DOHH2 (cell line): ENCODE measurements at regions not wholly inside any gene's neighbourhood (a gene's known extent, or its start where the extent isn't known, plus 50 kb on each side); places are given as distances from the start of the nearest gene placed in this dataset.

Experiments used
- H3F3A ChIP-seq: fragments of 200-600 bp; sonication (generic), shearing (Covaris generic); 2 replicates; pipeline ENCODE4 v1.6.0; 2016; ENCODE audit warnings: antibody characterized with exemption, mild to moderate bottlenecking; ENCODE audit not compliant: control insufficient read depth, insufficient read depth
- H3K27ac ChIP-seq: fragments of 200-600 bp; sonication (generic); 2 replicates; pipeline ENCODE4 v1.5.1; 2014; ENCODE audit warnings: low read depth, mild to moderate bottlenecking, low read length, moderate library complexity
- H3K27me3 ChIP-seq: fragments of 200-600 bp; sonication (generic); 2 replicates; pipeline ENCODE4 v1.6.1; 2014; ENCODE audit warnings: mild to moderate bottlenecking, low read length, mixed read lengths; ENCODE audit not compliant: control insufficient read depth
- H3K36me3 ChIP-seq: fragments of 200-600 bp; sonication (generic); 2 replicates; pipeline ENCODE4 v1.6.1; 2014; ENCODE audit warnings: mild to moderate bottlenecking, low read length, moderate library complexity, mixed read lengths; ENCODE audit not compliant: control insufficient read depth
- H3K4me1 ChIP-seq: fragments of 200-600 bp; sonication (generic); 2 replicates; pipeline ENCODE4 v1.6.1; 2014; ENCODE audit warnings: mild to moderate bottlenecking, low read length, mixed read lengths; ENCODE audit not compliant: control insufficient read depth
- H3K4me2 ChIP-seq: fragments of 200-600 bp; sonication (generic); 2 replicates; pipeline ENCODE4 v1.6.0; 2014; ENCODE audit warnings: mild to moderate bottlenecking, low read length, moderate library complexity
- H3K4me3 ChIP-seq: fragments of 200-600 bp; sonication (generic); 2 replicates; pipeline ENCODE4 v1.5.1; 2014; ENCODE audit warnings: mild to moderate bottlenecking, low read length, mixed read lengths
- H3K79me2 ChIP-seq: fragments of 200-600 bp; sonication (generic); 2 replicates; pipeline ENCODE4 v1.6.1; 2014; ENCODE audit warnings: mild to moderate bottlenecking, low read length, mixed read lengths; ENCODE audit not compliant: control insufficient read depth
- H3K9me2 ChIP-seq: fragments of 200-600 bp; sonication (generic); replicated peaks from 2 replicates; pipeline ENCODE4 v1.6.1; 2014; ENCODE audit warnings: mild to moderate bottlenecking, low read length, mixed read lengths; ENCODE audit not compliant: control insufficient read depth
- H3K9me3 ChIP-seq: fragments of 200-600 bp; sonication (generic); 2 replicates; pipeline ENCODE4 v1.6.1; 2014; ENCODE audit warnings: antibody characterized with exemption, low read length, mixed read lengths; ENCODE audit not compliant: control insufficient read depth, insufficient read depth
- H4K20me1 ChIP-seq: fragments of 200-600 bp; sonication (generic); 2 replicates; pipeline ENCODE4 v1.6.0; 2014; ENCODE audit warnings: low read depth, mild to moderate bottlenecking, antibody characterized with exemption, low read length, moderate library complexity; ENCODE audit not compliant: control insufficient read depth, insufficient read depth
- CTCF ChIP-seq: fragments of 200-600 bp; sonication (generic); IDR thresholded peaks from one replicate; pipeline ENCODE4 v1.5.1; 2014; ENCODE audit warnings: antibody characterized with exemption, mild to moderate bottlenecking, low read depth, low read length; ENCODE audit not compliant: poor library complexity, severe bottlenecking
- EZH2phosphoT487 ChIP-seq: fragments of 200-600 bp; sonication (generic); IDR thresholded peaks from 2 replicates; pipeline ENCODE4 v1.6.1; 2017; ENCODE audit warnings: borderline replicate concordance, mild to moderate bottlenecking, antibody characterized with exemption, low read length, moderate library complexity, mixed read lengths

GRCh38 chr20:4508773-4509172 is 177.5 kb upstream of the PRNP start:
- Histone ChIP-seq H3K79me2 (no peaks in the 10 kb centered on the region), H3K27me3 (peaks cover 3% of the 10 kb centered on the region; the same call in 1 of the 2 replicates), H3K27ac (no peak overlapping the region), H3K9me2 (no peaks in the 10 kb centered on the region), H3K4me2 (no peak overlapping the region), H4K20me1 (no peaks in the 10 kb centered on the region), H3K9me3 (no peaks in the 10 kb centered on the region), H3K4me3 (no peak overlapping the region), H3K36me3 (no peaks in the 10 kb centered on the region), H3F3A (no peaks in the 10 kb centered on the region), H3K4me1 (no peaks in the 10 kb centered on the region)
- no peak for TF ChIP-seq EZH2phosphoT487
- TF ChIP-seq CTCF, result no peak

GRCh38 chr20:4507288-4507719 is 179.0 kb upstream of the PRNP start:
- H3K27me3 ChIP-seq, result no peaks in the 10 kb centered on the region
- no peaks in the 10 kb centered on the region for H3K9me2 ChIP-seq
- H3K9me3 ChIP-seq, result no peaks in the 10 kb centered on the region
- H3K27ac ChIP-seq, result no peak overlapping the region
- H3K4me3 ChIP-seq, result no peak overlapping the region
- no peak overlapping the region for H3K4me2 ChIP-seq
- H3K4me1 ChIP-seq, result no peaks in the 10 kb centered on the region
- no peaks in the 10 kb centered on the region for H3F3A ChIP-seq
- H3K79me2 ChIP-seq, result no peaks in the 10 kb centered on the region
- no peaks in the 10 kb centered on the region for H4K20me1 ChIP-seq
- no peaks in the 10 kb centered on the region for H3K36me3 ChIP-seq
- TF ChIP-seq EZH2phosphoT487, result no peak

- Histone ChIP-seq H3K4me1 (no peaks in the 10 kb centered on the region), H3K4me2 (no peak overlapping the region), H3F3A (no peaks in the 10 kb centered on the region), H3K27ac (no peak overlapping the region), H3K36me3 (no peaks in the 10 kb centered on the region), H3K4me3 (no peak overlapping the region), H3K27me3 (no peaks in the 10 kb centered on the region), H3K9me2 (no peaks in the 10 kb centered on the region), H3K9me3 (no peaks in the 10 kb centered on the region), H4K20me1 (no peaks in the 10 kb centered on the region), H3K79me2 (no peaks in the 10 kb centered on the region)
- TF ChIP-seq CTCF, result no peak
- no peak for TF ChIP-seq EZH2phosphoT487
These were observed 181.4 kb upstream of the PRNP start for GRCh38 chr20:4504814-4505213.

- no peaks in the 10 kb centered on the region for H3K9me3 ChIP-seq
- no peak overlapping the region for H3K4me3 ChIP-seq
- H3K27me3 ChIP-seq, result no peaks in the 10 kb centered on the region
- TF ChIP-seq CTCF (no peak), EZH2phosphoT487 (no peak)
- no peaks in the 10 kb centered on the region for H4K20me1 ChIP-seq
- no peaks in the 10 kb centered on the region for H3F3A ChIP-seq
- H3K9me2 ChIP-seq, result no peaks in the 10 kb centered on the region
- H3K79me2 ChIP-seq, result no peaks in the 10 kb centered on the region
- H3K4me1 ChIP-seq, result no peaks in the 10 kb centered on the region
- no peak overlapping the region for H3K4me2 ChIP-seq
- no peaks in the 10 kb centered on the region for H3K36me3 ChIP-seq
- H3K27ac ChIP-seq, result no peak overlapping the region
These were observed 183.5 kb upstream of the PRNP start for GRCh38 chr20:4502756-4503155.
